HL-60 (cell line): ENCODE measurements at regions not wholly inside any gene's neighbourhood (a gene's known extent, or its start where the extent isn't known, plus 50 kb on each side); places are given as distances from the start of the nearest gene placed in this dataset.

Source experiments
- GABPA ChIP-seq: IDR thresholded peaks from 2 replicates; pipeline ENCODE4 v1.6.1; 2012; ENCODE audit warnings: low read depth
- SPI1 ChIP-seq: IDR thresholded peaks from 2 replicates; pipeline ENCODE4 v1.6.1; 2012; ENCODE audit warnings: low read depth, mild to moderate bottlenecking, borderline replicate concordance
- TF ChIP-seq, protein P1 (sequence below): IDR thresholded peaks from one replicate; pipeline ENCODE4 v1.5.1; 2011; ENCODE audit warnings: low read length, control low read depth, inconsistent platforms; ENCODE audit not compliant: insufficient read depth

DNA sequence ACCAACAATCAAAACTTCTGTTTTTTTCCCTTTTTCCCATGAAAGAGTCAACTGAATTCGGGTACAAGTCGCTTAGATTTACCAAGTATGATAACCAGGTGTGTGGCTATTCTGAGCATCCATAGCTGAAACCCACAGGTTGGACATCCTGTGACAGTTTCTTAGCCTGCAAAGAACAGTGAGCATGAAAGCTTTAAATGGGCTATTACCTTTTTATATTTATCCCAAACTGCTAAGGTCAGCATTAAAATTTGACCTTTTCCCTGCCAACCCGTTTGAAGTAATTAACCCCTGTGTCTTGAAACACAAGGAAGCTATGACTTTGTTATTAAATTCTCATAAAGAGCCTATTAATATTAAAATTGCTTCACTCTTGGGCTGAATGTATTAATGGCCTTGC, 1065.0 kb upstream of the RBFOX1 start:
- TF ChIP-seq, protein P1, sequence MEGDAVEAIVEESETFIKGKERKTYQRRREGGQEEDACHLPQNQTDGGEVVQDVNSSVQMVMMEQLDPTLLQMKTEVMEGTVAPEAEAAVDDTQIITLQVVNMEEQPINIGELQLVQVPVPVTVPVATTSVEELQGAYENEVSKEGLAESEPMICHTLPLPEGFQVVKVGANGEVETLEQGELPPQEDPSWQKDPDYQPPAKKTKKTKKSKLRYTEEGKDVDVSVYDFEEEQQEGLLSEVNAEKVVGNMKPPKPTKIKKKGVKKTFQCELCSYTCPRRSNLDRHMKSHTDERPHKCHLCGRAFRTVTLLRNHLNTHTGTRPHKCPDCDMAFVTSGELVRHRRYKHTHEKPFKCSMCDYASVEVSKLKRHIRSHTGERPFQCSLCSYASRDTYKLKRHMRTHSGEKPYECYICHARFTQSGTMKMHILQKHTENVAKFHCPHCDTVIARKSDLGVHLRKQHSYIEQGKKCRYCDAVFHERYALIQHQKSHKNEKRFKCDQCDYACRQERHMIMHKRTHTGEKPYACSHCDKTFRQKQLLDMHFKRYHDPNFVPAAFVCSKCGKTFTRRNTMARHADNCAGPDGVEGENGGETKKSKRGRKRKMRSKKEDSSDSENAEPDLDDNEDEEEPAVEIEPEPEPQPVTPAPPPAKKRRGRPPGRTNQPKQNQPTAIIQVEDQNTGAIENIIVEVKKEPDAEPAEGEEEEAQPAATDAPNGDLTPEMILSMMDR = no peak
- TF ChIP-seq SPI1 (no peak), GABPA (no peak)
